ENCODE measurements at regions not wholly inside any gene's neighbourhood (a gene's known extent, or its start where the extent isn't known, plus 50 kb on each side); places are given as distances from the start of the nearest gene placed in this dataset.

DNA sequence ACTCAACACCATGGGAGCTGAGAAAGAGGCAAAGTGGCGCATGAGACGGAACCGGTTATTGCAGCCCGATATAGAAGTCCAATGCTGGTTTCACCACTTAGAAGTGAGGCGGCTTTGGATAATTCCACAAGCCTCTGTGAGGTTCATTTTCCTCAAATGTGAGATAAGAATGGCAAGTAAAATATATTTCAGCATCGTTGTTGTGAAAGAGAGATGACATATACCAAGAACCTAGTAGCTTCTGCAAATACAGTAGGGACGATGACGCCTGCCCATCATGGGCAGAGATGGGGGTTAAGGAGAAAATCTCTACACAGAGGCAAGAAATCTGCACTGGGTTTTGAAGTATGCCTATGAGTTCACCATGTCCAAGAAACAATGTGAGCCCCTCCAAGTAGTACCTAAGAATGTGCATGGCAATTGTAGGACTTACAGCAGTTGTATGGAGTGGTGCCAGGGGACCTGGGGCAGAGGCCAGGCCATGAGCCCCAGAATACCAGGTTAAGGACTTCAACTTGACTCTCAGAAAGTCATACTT lies 352.0 kb downstream of the RNF144A start:
- TF ChIP-seq POLR2AphosphoS5 (IDR thresholded peaks at IDR 0.05) (no peak), POLR2A (IDR thresholded peaks at IDR 0.05) (no peak), EP300 (IDR thresholded peaks at IDR 0.05) (no peak)
- TF ChIP-seq, protein P1, sequence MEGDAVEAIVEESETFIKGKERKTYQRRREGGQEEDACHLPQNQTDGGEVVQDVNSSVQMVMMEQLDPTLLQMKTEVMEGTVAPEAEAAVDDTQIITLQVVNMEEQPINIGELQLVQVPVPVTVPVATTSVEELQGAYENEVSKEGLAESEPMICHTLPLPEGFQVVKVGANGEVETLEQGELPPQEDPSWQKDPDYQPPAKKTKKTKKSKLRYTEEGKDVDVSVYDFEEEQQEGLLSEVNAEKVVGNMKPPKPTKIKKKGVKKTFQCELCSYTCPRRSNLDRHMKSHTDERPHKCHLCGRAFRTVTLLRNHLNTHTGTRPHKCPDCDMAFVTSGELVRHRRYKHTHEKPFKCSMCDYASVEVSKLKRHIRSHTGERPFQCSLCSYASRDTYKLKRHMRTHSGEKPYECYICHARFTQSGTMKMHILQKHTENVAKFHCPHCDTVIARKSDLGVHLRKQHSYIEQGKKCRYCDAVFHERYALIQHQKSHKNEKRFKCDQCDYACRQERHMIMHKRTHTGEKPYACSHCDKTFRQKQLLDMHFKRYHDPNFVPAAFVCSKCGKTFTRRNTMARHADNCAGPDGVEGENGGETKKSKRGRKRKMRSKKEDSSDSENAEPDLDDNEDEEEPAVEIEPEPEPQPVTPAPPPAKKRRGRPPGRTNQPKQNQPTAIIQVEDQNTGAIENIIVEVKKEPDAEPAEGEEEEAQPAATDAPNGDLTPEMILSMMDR (IDR thresholded peaks at IDR 0.05): no peak
- Histone ChIP-seq H3K9me3 (no peaks in the 10 kb centered on the region), H3K4me3 (no peak overlapping the region), H3K4me1 (no peaks in the 10 kb centered on the region), H3K27me3 (peaks cover 0 to 23% (median 0%) of the 10 kb centered on the region in 3 donors), H3K36me3 (no peaks in the 10 kb centered on the region), H3K27ac (no peak overlapping the region)
- WGBS, 5 donors: 95 to 98% (median 96%) methylated on average over 8 of the region's 8 CpGs
- intact Hi-C loops (cut with DNase I; ENCODE audit: low total_unique reads): no loop called here
- DNase-seq: no peak

DNA sequence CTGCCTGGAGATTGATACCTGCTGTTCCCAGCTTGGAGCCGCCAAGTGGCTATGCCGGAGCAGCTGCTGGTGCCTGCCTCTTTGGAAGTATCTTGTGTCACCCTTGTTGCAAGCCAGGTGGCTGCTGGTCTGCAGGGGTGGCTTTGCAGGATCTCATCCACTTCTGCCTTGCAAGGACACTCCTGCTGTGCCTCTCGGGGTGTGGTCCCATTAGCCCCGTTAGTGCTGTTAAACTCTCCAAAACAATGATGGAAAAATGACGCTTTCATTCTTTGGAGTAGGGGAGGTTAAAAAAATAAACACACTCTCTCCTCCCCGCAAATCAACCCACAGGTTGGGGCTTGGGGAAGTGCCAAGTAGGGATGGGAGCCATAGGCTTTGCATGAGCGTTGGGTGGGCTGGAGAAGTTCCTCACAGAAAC lies 352.8 kb downstream of the RNF144A start:
- H3K4me3 ChIP-seq: no peak overlapping the region
- H3K9me3 ChIP-seq: no peaks in the 10 kb centered on the region
- peaks cover 0 to 3% (median 0%) of the 10 kb centered on the region in 4 donors for H3K4me1 ChIP-seq
- TF ChIP-seq, protein P1 (IDR thresholded peaks at IDR 0.05): no peak
- TF ChIP-seq POLR2A (IDR thresholded peaks at IDR 0.05) (no peak), EP300 (IDR thresholded peaks at IDR 0.05) (no peak), POLR2AphosphoS5 (IDR thresholded peaks at IDR 0.05) (no peak)
- intact Hi-C loops (cut with DNase I; ENCODE audit: low total_unique reads): no loop called here
- 51 to 67% (median 58%) methylated on average over 6 to 7 of the region's 7 CpGs for WGBS, 5 donors
- no peak for DNase-seq
- peaks cover 0 to 23% (median 0%) of the 10 kb centered on the region in 3 donors for H3K27me3 ChIP-seq
- H3K27ac ChIP-seq: no peak overlapping the region
- no peaks in the 10 kb centered on the region for H3K36me3 ChIP-seq

DNA sequence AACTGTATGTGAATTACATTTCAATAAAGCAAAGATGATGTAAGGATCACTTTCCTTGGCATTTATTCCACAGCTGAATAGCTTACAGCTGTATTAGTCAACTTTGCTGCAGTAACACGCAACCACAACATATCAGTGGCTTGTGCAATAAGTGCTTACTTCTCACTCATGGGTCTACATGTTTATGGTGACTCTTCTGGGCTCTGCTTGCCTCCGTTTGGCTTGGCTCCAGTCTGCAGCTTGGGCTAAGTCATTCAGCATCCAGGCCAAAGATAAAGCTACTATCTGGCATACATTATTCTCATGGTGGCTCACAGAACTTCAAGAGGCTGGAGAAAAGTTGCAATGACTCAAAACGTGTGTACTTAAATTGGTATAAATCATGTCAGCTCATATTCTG lies 355.0 kb downstream of the RNF144A start:
- no peak overlapping the region for H3K4me3 ChIP-seq
- peaks cover 0 to 5% (median 0%) of the 10 kb centered on the region in 4 donors for H3K4me1 ChIP-seq
- DNase-seq: peak in 1 of 2 donors; percentile 7
- intact Hi-C loops (cut with DNase I; ENCODE audit: low total_unique reads): no loop called here
- no peaks in the 10 kb centered on the region for H3K36me3 ChIP-seq
- H3K27me3 ChIP-seq: peaks cover 0 to 21% (median 0%) of the 10 kb centered on the region in 3 donors
- TF ChIP-seq EP300 (IDR thresholded peaks at IDR 0.05) (no peak), POLR2AphosphoS5 (IDR thresholded peaks at IDR 0.05) (no peak), POLR2A (IDR thresholded peaks at IDR 0.05) (no peak)
- TF ChIP-seq, protein P1 (IDR thresholded peaks at IDR 0.05): no peak
- H3K9me3 ChIP-seq: no peaks in the 10 kb centered on the region
- 47 to 74% (median 66%) methylated on average over 3 of the region's 3 CpGs for WGBS, 5 donors
- H3K27ac ChIP-seq: no peak overlapping the region

DNA sequence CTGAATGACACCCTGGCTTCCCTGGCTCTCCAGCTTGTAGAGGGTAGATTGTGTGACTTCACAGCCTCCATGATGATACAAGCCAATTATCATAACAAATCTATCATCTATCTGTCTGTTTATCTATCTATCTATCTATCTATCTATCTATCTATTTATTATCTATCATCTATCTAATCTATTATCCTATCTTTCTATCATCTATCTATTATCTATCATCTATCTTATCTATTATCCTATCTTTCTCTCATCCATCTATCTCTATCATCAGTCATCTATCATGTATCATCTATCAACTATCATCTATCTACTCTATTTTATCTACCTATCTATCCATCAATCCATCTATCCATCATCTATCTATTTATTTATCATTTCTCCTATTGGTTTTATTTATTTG lies 361.8 kb downstream of the RNF144A start:
- Histone ChIP-seq H3K4me1 (peaks cover 0 to 5% (median 0%) of the 10 kb centered on the region in 4 donors), H3K36me3 (no peaks in the 10 kb centered on the region), H3K27ac (no peak overlapping the region), H3K4me3 (no peak overlapping the region), H3K9me3 (no peaks in the 10 kb centered on the region), H3K27me3 (no peaks in the 10 kb centered on the region)
- intact Hi-C loops (cut with DNase I; ENCODE audit: low total_unique reads): no loop called here
- DNase-seq: no peak
- no peak for TF ChIP-seq POLR2AphosphoS5 (IDR thresholded peaks at IDR 0.05)

DNA sequence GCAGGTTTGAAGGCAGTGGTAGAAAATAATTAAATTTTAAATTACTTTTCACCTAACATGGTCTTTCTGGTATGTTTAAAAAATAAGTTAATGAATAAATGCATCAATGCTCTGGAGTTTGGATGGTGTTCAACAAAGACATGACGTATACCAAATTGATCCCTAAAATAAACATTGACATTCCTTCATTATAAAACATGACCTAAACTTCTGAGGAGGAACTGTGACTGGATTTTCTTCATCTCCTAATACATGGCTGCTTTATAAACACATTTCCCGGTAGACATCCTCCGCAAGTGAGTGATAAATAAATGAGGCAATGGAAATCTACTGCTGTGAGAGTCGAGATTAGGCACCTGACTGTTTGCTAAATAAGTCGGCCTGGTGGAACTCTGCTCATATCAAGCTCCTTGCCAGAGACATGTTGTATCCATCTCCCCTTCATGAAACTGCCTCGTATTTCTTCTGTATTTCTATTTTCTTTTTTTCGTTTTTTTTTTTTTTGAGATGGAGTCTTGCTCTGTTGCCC lies 362.3 kb downstream of the RNF144A start:
- DNase-seq: no peak
- TF ChIP-seq POLR2A (IDR thresholded peaks at IDR 0.05) (no peak), POLR2AphosphoS5 (IDR thresholded peaks at IDR 0.05) (no peak), EP300 (IDR thresholded peaks at IDR 0.05) (no peak)
- TF ChIP-seq, protein P1 (IDR thresholded peaks at IDR 0.05): no peak
- Histone ChIP-seq H3K36me3 (no peaks in the 10 kb centered on the region), H3K4me3 (no peak overlapping the region), H3K9me3 (no peaks in the 10 kb centered on the region), H3K27ac (no peak overlapping the region), H3K27me3 (no peaks in the 10 kb centered on the region), H3K4me1 (peaks cover 0 to 5% (median 0%) of the 10 kb centered on the region in 4 donors)
- WGBS, 5 donors: 18 to 54% (median 41%) methylated on average over 6 to 7 of the region's 7 CpGs
- intact Hi-C loops (cut with DNase I; ENCODE audit: low total_unique reads): no loop called here
